ENCODE measurements at regions not wholly inside any gene's neighbourhood (a gene's known extent, or its start where the extent isn't known, plus 50 kb on each side); places are given as distances from the start of the nearest gene placed in this dataset.
"Not testable (repeated sequence)": the region's sequence is repeated elsewhere in the genome, so short reads cannot be mapped to it uniquely, and the experiment has no call there.

GRCh38 chr13:71067165-71067815 lies 799.7 kb downstream of the DACH1 start:
- DNase-seq, result no peak

DNA sequence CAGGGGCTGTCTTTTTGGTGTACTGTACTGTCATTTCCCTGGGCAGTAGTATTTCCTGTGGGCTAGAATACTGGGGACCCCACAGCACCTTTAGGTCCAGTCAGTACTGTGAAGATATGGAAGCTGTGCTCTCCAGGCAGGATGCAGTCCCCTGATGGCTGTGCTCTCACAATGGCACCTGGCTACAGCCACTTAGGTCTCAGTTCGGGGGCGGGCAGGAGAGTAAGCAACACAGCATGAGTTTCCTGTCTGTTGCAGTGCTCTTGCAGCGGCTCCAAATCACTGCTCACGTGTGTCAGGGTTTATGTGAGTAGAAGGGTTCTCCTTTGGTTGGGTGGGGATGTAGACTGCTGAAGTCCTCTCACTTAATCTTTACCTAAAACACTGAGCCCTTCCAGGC lies 810.4 kb downstream of the DACH1 start:
- DNase-seq, result peak; percentile 8

- no peak for DNase-seq
Measured at GRCh38 chr13:71055644-71056043, 811.4 kb downstream of the DACH1 start.

DNA sequence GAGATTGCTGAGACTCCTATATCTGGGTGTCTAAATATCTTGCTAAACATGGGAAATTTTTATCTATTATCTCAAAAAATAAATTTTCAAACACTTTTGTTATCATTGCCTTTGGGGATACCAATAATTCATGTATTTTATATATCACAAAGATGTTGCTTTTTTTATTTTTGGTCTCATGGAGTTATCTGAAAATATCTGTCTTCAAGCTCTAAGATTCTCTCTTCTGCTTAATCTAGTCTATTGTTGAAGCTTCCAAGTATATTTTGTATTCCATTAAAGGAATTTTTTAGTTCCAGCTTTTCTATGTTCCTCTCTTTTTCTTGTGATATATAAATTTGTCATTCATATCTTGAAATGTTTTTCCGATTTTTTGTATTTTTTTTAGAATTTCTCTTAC lies 812.0 kb downstream of the DACH1 start:
- DNase-seq, result no peak

DNA sequence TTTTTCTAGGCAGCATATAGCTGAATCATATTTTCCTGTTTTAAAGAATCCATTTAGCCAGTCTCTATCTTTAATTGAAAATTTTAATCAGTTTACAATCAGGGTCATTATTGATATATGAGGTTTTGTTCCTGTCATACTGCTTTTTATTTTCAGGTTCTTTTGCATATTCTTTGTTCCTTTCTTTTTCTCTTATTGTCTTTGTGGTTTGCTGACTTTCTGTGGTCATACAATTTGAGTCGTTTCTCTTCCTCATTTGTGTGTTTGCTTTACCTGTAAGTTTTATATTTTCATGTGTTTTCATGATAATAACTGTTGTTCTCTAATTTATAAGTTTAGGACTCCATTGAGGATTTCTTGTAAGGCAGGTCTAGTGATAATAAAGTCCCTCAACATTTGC lies 812.6 kb downstream of the DACH1 start:
- no peak for DNase-seq

- no peak for DNase-seq
Measured at GRCh38 chr13:71051573-71051972, 815.4 kb downstream of the DACH1 start.

- DNase-seq, result no peak
Measured at GRCh38 chr13:71046360-71047079, 820.5 kb downstream of the DACH1 start.

DNA sequence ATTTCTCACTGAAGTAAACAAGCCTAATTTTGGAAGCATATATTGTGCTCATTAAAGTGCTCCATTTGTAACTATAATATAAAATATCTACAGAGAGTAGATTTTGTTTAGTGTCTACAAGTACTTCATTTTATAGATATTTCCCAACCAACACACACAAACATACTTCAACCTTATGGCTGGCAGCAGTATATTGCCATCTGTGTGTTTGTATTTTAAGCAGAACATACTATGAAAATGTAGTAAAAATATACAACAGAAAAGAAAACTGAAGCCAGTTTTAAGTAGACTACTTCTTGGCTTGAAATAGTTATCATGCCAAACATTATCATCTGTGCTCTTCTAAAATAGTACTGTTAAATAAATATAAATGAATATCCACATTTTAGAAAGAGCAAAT lies 821.9 kb downstream of the DACH1 start:
- DNase-seq, result no peak

DNA sequence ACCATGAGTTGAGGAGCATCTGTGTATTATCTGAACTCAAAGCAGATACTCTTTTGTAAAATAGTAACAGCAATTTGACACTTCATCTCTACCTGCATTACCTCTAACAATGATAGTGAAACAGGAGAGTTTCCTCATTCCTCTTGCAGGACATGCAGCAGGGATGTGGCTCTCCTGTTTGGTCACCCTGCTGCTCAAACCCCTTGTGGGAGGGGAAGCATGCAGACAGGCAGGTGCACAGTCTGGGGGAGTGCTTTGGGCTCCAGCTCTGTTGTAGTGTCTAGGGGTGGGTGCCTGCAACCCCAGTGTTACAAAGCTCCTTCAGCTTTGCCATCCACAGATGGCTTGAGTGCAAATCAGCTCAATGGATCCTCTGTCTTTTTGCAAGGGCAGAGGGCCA lies 827.6 kb downstream of the DACH1 start:
- DNase-seq, result no peak

GRCh38 chr13:71034018-71034417 lies 833.0 kb downstream of the DACH1 start:
- DNase-seq, result no peak

GRCh38 chr13:71033026-71033425 lies 834.0 kb downstream of the DACH1 start:
- DNase-seq, result no peak

GRCh38 chr13:71030784-71031183 lies 836.2 kb downstream of the DACH1 start:
- no peak for DNase-seq

DNA sequence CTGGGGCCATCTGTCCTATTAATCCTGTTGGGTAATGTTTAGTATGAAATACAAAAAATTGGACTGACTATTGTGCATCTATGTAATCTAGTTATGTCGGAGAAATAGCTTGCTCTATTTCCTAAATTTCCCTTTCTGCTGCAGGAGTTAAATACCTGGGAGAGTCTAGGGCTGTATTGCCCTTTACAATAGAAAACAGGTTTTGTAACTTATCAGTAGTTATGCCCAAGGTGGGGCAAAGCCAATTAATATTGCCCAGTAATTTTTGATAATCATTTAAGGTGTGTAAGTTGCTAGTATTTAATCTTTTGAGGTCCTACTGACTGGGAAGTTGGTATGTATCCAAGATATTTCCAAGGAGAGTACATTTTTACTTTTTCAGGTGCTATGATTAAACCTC lies 838.1 kb downstream of the DACH1 start:
- no peak for DNase-seq

GRCh38 chr13:71021825-71022422 lies 845.1 kb downstream of the DACH1 start:
- DNase-seq, result no peak

DNA sequence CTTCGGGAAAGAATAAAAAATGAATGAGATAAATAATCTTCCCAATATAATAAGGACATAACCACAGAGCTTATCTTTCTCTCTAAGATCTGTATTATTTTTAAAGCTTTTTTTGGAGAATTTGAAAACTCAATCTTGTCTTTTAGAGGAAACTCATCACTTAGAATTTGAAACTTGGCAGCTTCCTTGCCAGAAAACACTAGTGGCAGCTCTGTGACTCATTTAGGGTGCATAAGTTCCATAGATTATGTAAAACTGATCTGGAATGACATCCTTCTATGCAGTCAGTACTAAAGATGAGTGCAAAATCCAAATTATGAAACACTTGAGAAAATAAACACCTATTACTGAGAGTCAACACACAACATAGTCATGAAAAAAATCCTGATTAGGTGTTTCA lies 848.0 kb downstream of the DACH1 start:
- DNase-seq, result no peak

DNA sequence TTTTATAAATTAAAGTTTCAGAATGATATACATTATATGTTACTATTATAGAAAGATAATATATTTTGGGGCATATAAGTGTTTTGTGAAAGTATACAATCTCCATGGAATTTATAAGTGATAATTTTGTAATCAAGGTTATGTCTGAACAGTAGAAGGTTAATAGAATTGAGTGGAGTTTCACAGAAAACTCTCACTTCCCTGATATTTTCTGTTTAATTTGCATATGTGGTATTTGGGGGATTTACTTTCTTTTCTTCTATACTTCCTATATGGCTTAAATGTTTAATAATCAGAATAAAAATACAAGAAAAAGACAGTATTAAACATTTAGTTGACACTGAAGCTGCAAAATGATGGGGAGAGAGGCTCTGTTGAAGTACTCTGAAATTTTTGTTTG lies 848.5 kb downstream of the DACH1 start:
- DNase-seq, result no peak

DNA sequence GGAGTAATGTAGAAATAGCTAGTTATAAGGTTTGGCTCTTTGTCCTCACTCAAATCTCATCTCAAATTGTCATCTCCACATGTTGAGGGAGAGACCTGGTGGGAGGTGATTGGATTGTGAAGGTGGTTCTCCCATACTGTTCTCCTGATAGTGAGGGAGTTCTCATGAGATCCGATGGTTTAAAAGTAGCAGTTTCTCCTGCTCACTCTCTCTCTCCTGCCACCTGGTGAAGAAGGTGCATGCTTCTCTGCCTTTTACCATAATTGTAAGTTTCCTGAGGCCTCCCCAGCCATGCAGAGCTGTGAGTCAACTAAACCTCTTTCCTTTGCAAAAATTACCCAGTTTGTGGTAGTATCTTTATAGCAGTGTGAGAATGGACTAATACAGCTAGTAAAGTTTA lies 849.4 kb downstream of the DACH1 start:
- DNase-seq, result no peak

- no peak for DNase-seq
Measured at GRCh38 chr13:71015516-71015915, 851.5 kb downstream of the DACH1 start.

DNA sequence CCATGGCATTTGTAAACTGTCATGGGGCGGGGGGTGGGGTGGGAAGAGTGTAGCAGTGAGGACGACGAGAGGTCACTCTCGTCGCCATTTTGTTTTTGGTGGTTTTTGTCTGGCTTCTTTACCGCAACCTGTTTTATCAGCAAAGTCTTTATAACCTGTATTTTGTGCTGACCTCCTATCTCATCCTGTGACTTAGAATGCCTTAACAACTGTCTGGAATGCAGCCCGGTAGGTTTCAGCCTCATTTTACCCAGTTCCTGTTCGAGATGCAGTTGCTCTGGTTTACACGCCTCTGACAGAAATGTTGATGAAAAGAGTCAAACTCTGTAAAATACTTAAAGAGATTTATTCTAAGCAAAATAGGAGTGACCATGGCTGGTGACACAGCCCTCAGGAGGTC lies 852.0 kb downstream of the DACH1 start:
- DNase-seq, result no peak

GRCh38 chr13:71005919-71006318 lies 861.1 kb downstream of the DACH1 start:
- no peak for DNase-seq

DNA sequence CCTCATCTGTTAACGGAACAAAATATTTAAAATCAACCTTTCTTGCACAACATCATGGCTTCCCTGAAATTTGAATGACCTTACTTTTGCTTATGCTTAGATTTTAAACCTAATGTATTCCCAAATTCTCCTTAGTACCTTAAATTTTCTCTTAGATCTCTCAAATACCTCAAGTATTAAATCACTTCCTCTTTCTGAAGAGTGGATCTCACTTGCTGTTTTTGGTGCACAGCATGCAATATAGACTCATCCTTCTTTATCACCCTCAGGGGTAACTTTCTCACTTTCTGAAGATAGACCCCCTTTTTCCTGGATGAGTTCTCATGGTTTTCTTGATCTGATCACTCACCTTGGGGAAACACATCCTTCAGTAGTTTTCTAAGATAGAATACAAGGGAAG lies 871.7 kb downstream of the DACH1 start:
- no peak for DNase-seq

GRCh38 chr13:70994191-70994590 lies 872.8 kb downstream of the DACH1 start:
- DNase-seq, result no peak

- DNase-seq, result no peak
Measured at GRCh38 chr13:70987043-70987442, 878.8 kb upstream of the KLHL1 start.

DNA sequence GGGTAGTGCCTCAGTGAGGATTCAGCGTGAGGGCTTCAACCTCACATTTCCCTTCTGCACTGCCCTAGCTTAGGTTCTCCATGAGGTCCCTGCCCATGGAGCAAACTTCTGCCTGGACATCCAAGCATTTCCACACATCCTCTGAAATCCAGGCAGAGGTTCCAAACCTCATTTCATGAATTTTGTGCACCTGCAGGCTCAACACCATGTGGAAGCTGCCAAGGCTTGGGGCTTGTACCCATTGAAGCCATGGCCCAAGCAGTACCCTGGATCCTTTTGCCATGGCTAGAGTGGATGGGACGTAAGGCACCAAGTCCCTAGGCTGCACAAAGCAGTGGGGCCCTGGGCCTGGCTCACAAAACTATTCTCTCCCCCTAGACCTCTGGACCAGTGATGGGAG lies 877.1 kb upstream of the KLHL1 start:
- no peak for DNase-seq

GRCh38 chr13:70981219-70981618 lies 873.0 kb upstream of the KLHL1 start:
- not testable (repeated sequence) for DNase-seq
